GM19455 (cell line): ENCODE measurements at regions not wholly inside any gene's neighbourhood (a gene's known extent, or its start where the extent isn't known, plus 50 kb on each side); places are given as distances from the start of the nearest gene placed in this dataset.

Experiments
- ATAC-seq: cut with Tn5 transposase; IDR thresholded peaks from one replicate; pipeline ENCODE4 v1.9.1; 2021; ENCODE audit not compliant: unreplicated experiment

- no peak for ATAC-seq
These were observed 1624.1 kb upstream of the ZEB2 start for GRCh38 chr2:146143971-146144370.

- no peak for ATAC-seq
These were observed 1618.9 kb upstream of the ZEB2 start for GRCh38 chr2:146138820-146139219.

GRCh38 chr2:146135245-146135644 lies 1615.3 kb upstream of the ZEB2 start:
- ATAC-seq = no peak

DNA sequence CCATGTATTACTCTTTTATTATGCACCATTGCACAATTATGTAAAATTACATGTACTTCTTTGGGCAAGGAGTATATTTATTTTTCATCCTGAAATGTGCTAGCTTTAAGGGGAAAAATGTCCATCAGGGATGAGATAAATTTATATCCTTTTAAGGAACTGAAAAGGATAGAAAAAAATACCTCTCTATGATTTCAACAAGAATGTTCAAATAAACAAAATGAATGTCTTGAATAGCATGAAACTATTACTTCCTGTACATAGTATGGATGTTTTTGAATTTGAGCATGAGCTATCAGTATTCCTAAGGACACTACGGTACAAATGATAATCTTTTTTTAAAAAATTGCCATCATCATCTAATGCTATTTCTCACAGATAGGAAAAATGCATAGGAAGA lies 1611.9 kb upstream of the ZEB2 start:
- no peak for ATAC-seq

- no peak for ATAC-seq
These were observed 1611.1 kb upstream of the ZEB2 start for GRCh38 chr2:146131048-146131447.

DNA sequence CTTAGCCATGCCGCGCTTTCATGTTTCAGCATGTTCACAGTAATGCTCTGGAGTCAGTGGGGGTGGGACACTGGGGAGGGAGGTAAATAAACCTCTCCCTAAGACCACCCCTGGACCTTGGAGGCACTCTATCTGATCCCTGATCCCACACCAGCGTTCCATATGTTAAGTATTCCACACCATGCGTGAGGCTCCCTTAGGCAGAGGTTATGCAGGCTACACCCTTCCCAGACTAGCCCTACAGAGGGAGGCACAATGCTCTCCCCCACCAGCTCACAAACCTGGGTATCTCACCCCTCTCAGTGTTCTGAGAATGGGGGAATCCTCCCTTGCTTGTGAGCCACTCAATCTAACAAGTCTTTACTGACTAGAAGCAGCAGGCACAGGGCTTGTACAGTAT lies 1610.4 kb upstream of the ZEB2 start:
- ATAC-seq = no peak

- ATAC-seq = no peak
These were observed 1609.3 kb upstream of the ZEB2 start for GRCh38 chr2:146129231-146129630.

- no peak for ATAC-seq
These were observed 1608.3 kb upstream of the ZEB2 start for GRCh38 chr2:146128216-146128615.

DNA sequence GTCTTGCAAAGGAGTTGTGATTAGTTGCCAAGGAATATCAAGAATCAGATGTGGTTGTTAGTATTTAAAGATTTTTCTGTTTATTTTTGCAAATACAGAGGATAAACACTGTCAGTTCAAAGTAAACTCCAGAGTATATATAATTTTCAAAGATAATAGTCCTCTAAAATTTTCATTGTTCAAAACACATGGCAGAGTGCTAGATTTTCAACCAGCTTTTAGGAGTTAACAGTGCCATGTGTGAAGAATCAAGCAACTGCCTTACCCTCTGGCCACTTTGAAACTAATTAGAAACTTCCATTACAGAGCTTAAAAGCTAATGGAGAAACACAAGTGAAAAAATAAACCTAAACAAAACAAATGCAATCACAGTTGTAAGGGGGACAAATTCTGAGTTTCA lies 1605.6 kb upstream of the ZEB2 start:
- ATAC-seq = no peak

DNA sequence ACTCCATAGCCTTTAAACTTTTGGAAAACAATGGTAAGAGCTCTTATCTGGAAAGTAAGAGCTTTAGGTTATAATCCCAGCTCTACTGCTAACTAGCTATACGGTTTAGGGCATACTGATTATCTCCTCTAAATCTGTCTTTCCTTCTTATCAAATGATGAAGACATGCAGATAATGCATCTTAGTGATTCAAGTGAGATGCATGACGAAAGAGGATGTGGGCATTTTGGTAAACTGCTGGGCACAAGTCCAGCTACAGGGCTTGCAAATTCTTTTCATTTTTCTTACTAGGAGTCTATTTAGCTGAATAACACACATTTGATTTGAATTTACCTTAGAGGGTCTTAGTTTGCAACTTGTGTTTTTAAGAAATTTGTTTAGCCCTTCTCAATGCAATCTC lies 1604.8 kb upstream of the ZEB2 start:
- no peak for ATAC-seq

- no peak for ATAC-seq
These were observed 1603.8 kb upstream of the ZEB2 start for GRCh38 chr2:146123714-146124113.

DNA sequence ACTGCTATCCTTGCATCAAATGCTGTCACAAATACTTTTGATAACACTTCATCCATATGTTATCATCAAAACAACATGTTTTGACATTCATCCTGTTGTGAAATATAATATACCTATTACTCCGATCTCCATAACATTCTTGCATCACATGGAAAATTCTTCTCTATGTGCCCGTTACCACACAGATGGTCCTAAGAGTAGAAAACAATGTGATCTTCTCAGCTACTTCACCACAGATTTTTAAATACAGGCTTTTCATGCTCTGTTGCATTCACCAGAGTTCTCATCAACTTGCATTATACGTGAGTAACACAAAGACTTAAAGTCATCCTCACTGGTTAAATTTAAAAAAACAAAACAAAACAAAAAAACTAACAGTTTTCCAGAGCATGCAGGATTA lies 1603.3 kb upstream of the ZEB2 start:
- no peak for ATAC-seq

- no peak for ATAC-seq
These were observed 1599.7 kb upstream of the ZEB2 start for GRCh38 chr2:146119586-146119985.

DNA sequence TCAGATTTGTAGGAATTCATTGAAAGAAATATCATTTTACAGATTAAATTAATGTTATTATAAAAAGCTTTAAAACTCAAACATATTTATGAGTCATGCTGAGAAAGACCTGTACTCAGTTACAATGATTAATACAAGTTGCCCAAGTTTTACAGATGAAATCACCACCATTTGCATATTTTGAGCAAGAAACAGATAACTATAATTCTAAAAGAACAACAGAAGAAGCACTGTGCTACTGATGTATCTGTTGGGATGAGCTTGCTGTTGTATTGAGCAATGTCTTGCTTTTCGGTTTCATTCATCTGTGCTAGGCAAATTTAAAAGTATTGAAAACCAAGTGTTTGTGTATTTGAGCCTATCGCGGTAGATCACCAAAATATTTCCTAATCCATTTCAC lies 1589.1 kb upstream of the ZEB2 start:
- ATAC-seq = no peak

DNA sequence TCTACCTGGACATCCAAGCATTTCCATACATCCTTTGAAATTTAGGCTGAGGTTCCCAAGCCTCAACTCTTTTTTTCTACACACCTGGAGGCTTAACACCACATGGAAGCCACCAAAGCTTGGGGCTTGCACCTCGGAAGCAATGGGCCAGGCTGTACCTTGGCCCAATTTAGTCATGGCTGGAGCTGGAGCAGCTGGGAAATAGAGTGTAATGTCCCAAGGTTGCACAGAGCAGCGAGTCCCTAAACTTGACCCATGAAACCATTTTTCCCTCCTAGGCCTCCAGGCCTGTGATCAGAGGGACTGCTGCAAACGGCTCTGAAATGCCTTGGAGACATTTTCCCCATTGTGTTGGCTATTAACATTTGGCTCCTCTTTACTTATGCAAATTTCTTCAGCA lies 1574.3 kb upstream of the ZEB2 start:
- no peak for ATAC-seq

DNA sequence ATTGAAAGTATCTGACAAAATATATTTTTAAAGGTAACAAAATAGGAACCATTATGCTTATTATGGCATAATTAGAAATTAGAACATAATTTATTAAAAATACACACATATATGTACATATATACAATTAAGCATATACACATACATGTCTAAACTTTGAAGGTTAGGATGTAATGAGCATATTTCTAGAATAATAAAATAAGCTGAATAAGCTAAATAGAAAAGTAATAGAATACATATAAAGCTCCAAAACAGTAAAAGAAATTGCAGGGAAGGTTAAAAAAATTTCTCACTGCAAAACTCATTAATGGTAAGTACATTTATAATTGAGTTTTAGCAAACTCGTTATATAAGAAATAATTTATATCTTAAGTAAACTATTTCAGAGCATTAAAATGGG lies 1561.5 kb upstream of the ZEB2 start:
- ATAC-seq = no peak

- ATAC-seq = no peak
These were observed 1561.0 kb upstream of the ZEB2 start for GRCh38 chr2:146080925-146081324.

DNA sequence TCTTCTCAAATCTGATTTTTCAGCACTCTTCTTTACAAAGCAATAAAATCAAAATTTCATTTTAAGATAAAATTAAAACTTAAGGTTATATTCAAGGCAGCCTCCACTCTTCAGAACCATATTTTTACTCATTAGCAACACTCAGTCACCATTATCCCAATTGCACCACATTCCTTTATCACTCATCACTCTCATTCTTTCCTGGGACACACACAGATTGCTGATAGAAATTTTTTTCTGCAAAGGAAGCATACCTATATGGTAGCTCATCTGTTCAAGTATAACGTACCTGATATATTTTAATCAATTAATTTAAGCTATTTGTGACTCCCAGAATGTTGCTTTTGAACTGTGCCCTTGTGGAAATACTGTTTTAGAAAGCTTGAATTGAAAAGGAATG lies 1559.3 kb upstream of the ZEB2 start:
- no peak for ATAC-seq

- no peak for ATAC-seq
These were observed 1557.2 kb upstream of the ZEB2 start for GRCh38 chr2:146077156-146077555.

GRCh38 chr2:146068051-146068450 lies 1548.1 kb upstream of the ZEB2 start:
- no peak for ATAC-seq

DNA sequence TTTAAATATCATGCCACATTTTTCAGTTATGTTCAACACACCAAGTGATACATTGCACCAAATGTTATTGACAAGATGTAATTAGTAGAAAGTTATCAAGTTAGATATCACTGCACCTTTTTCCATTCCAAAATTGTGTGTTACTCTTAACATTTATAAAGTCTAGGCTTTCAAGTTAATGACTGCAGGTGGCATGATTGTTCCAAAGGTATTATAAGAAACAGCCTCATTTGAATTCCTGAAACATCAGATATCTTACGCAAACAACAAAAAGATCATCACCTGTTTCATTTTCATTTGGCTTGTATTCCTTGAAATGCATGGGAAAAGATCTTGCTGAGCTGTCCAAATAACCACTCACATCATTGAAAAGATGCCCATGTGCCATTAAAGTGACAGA lies 1528.2 kb upstream of the ZEB2 start:
- no peak for ATAC-seq

- no peak for ATAC-seq
These were observed 1521.5 kb upstream of the ZEB2 start for GRCh38 chr2:146041274-146041910.

DNA sequence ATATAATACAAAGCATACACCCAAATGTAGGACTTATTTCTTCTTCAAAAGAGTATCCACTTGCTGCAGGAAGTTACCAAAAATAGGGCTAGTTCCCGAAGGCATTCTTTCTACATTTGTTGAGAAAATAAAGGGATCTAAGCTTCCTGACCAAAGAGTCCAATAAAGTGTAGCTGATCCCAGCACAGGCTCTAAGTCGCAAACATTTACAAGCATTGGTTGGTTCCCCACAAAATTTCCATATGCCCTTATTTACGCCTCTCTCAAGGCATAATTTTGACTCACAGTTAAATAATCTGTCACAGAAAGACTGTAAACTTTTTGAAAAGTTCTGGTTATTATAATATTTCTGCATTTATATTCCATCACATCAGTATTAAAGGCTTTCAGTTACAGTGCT lies 1520.1 kb upstream of the ZEB2 start:
- no peak for ATAC-seq

GRCh38 chr2:146038014-146038413 lies 1518.1 kb upstream of the ZEB2 start:
- no peak for ATAC-seq
